ENCODE measurements at regions not wholly inside any gene's neighbourhood (a gene's known extent, or its start where the extent isn't known, plus 50 kb on each side); places are given as distances from the start of the nearest gene placed in this dataset.
A peak's percentile ranks its signal among the peaks of the same experiment; 100 is the strongest.

DNA sequence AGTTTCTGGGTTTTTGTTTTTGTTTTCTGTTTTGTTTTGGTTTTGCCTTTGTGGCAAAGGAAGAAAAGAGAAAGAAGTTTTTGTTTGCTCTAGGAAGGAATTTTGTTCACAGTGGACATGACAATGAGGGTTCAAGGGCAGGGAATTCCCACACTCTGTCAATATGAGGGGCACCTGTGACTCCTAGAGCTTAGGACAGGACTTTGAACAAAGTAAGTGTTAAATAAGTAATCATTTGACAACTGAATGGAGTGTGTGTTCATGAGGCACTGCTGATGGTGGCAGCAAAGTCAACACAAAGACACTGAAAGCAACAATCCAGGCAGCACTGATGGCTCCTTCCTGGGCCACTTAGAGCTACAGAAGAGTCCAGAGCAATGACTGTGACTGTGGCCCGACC, 1381.1 kb upstream of the LRRTM3 start:
- Histone ChIP-seq H3K27me3 (replicated peaks) (no peaks in the 10 kb centered on the region), H3K4me3 (ENCODE audit: low read depth, low read length) (no peak overlapping the region), H3K36me3 (replicated peaks) (no peaks in the 10 kb centered on the region), H3K27ac (no peak overlapping the region)
- DNase-seq = no peak
- TF ChIP-seq, protein P1, sequence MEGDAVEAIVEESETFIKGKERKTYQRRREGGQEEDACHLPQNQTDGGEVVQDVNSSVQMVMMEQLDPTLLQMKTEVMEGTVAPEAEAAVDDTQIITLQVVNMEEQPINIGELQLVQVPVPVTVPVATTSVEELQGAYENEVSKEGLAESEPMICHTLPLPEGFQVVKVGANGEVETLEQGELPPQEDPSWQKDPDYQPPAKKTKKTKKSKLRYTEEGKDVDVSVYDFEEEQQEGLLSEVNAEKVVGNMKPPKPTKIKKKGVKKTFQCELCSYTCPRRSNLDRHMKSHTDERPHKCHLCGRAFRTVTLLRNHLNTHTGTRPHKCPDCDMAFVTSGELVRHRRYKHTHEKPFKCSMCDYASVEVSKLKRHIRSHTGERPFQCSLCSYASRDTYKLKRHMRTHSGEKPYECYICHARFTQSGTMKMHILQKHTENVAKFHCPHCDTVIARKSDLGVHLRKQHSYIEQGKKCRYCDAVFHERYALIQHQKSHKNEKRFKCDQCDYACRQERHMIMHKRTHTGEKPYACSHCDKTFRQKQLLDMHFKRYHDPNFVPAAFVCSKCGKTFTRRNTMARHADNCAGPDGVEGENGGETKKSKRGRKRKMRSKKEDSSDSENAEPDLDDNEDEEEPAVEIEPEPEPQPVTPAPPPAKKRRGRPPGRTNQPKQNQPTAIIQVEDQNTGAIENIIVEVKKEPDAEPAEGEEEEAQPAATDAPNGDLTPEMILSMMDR (IDR thresholded peaks at IDR 0.05; ENCODE audit: low read depth, low read length, missing control alignments) = no peak
- in situ Hi-C loops (cut with HindIII; ENCODE audit: low pct_ligation_motif_present, low sequenced_read_pairs) = no loop called here

DNA sequence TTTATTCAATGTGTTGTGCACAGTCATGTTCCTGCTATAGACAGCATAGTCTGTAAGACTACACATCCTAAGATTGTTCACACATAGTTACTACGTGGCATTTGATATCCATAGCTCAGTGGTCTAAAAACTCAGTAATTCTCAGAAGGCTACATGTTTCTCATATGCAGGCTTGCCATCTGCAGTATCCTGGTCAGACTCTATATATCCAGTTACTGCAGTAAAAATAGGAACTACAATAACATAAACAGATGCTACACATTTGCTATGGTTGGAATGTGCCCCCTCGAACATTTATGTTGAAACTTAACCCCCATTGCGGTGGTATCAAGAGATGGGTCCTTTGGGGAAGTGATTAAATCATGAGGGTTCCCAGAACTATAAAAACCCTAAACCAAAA, 1377.8 kb upstream of the LRRTM3 start:
- no peaks in the 10 kb centered on the region for H3K27me3 ChIP-seq (replicated peaks)
- H3K27ac ChIP-seq = no peak overlapping the region
- no peak overlapping the region for H3K4me3 ChIP-seq (ENCODE audit: low read depth, low read length)
- no peaks in the 10 kb centered on the region for H3K36me3 ChIP-seq (replicated peaks)
- TF ChIP-seq, protein P1 (IDR thresholded peaks at IDR 0.05; ENCODE audit: low read depth, low read length, missing control alignments) = no peak
- peak; percentile 25 for DNase-seq
- in situ Hi-C loops (cut with HindIII; ENCODE audit: low pct_ligation_motif_present, low sequenced_read_pairs) = no loop called here

DNA sequence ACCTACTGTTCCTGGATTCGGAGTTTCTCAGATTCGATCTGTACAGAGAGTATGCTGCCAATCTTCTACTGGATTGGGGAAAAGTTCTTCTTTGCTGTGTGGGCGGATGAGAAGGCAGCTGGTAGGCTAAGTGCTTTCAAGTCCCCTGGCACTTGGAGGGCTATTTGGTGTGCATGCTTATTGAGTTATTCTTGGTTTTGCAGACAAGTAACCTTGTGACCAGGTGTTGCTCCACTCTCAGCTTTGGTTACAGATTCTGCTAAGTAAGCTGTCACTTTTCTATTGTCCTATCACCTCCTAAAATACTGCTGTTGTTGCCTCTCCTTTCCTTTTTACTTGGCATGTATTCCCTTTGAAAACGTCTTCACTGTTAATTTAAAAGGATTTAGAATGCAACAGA, 1375.1 kb upstream of the LRRTM3 start:
- in situ Hi-C loops (cut with HindIII; ENCODE audit: low pct_ligation_motif_present, low sequenced_read_pairs) = no loop called here
- no peaks in the 10 kb centered on the region for H3K27me3 ChIP-seq (replicated peaks)
- H3K36me3 ChIP-seq (replicated peaks) = no peaks in the 10 kb centered on the region
- DNase-seq = no peak
- H3K4me3 ChIP-seq (ENCODE audit: low read depth, low read length) = no peak overlapping the region
- H3K27ac ChIP-seq = no peak overlapping the region
- TF ChIP-seq, protein P1 (IDR thresholded peaks at IDR 0.05; ENCODE audit: low read depth, low read length, missing control alignments) = no peak

DNA sequence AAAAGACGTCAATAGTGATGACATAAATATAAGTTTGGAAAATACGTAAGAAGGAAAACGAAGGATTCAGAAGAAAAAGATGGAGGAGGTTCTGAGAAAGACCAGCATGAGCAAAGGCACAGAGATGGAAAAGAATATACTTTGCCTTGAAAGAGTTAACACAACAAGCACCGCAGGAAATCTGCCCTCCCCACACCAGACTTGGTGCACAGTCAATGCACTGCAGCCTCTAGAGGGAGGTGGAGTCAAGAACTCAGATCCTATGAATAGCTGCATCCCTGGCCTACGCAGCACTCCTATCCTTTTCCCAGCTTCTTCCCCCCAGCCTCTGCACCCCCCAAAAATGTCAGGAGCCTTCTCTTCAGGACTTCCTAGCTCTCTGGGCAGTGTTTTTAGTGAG, 1370.6 kb upstream of the LRRTM3 start:
- H3K4me3 ChIP-seq (ENCODE audit: low read depth, low read length) = no peak overlapping the region
- TF ChIP-seq, protein P1 (IDR thresholded peaks at IDR 0.05; ENCODE audit: low read depth, low read length, missing control alignments) = peak; percentile 26
- no peaks in the 10 kb centered on the region for H3K36me3 ChIP-seq (replicated peaks)
- no peaks in the 10 kb centered on the region for H3K27me3 ChIP-seq (replicated peaks)
- DNase-seq = no peak
- H3K27ac ChIP-seq = no peak overlapping the region
- in situ Hi-C loops (cut with HindIII; ENCODE audit: low pct_ligation_motif_present, low sequenced_read_pairs) = no loop called here

DNA sequence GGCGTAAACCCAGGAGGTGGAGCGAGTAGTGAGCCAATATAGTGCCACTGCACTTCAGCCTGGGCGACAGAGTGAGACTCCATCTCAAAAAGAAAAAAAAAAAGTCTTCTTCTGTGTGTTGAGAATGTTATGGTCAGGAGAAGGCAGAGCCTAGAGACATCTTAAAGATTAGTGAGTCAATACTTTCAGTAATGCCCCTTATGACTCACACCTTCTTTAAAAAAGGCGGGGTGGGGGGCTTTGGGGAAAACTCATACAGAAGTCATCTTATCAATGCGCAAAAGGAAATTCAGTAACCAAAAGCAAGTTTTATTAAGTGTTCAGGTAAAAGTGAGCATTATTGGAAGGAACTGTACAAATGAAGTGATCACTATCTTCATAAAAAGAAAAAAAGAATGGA, 1369.8 kb upstream of the LRRTM3 start:
- Histone ChIP-seq H3K27ac (no peak overlapping the region), H3K36me3 (replicated peaks) (no peaks in the 10 kb centered on the region), H3K4me3 (ENCODE audit: low read depth, low read length) (no peak overlapping the region), H3K27me3 (replicated peaks) (no peaks in the 10 kb centered on the region)
- no peak for DNase-seq
- TF ChIP-seq, protein P1 (IDR thresholded peaks at IDR 0.05; ENCODE audit: low read depth, low read length, missing control alignments) = no peak
- in situ Hi-C loops (cut with HindIII; ENCODE audit: low pct_ligation_motif_present, low sequenced_read_pairs) = no loop called here

DNA sequence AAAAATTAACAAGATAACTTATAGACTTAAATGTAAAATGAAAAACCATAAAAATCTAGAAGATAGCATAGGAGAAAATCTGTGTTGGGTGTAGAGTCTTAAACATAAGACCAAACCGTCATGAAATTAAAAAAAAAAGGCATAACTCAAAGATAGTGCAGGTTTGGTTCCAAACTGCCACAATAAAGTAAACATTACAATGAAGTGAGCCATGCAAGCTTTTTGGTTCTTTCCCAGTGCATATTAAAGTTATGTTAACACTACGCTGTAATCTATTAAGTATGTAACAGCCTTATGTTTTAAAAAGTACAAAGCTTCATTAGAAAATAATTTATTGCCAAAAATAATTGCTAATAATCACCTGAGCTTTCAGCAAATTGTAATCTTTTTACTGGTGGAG, 1366.5 kb upstream of the LRRTM3 start:
- Histone ChIP-seq H3K36me3 (replicated peaks) (no peaks in the 10 kb centered on the region), H3K4me3 (ENCODE audit: low read depth, low read length) (no peak overlapping the region), H3K27me3 (replicated peaks) (no peaks in the 10 kb centered on the region), H3K27ac (no peak overlapping the region)
- in situ Hi-C loops (cut with HindIII; ENCODE audit: low pct_ligation_motif_present, low sequenced_read_pairs) = no loop called here
- TF ChIP-seq, protein P1 (IDR thresholded peaks at IDR 0.05; ENCODE audit: low read depth, low read length, missing control alignments) = no peak
- DNase-seq = no peak
